Brain microvascular endothelial cell (primary cell): ENCODE measurements at regions not wholly inside any gene's neighbourhood (a gene's known extent, or its start where the extent isn't known, plus 50 kb on each side); places are given as distances from the start of the nearest gene placed in this dataset.

Source experiments
- DNase-seq: peaks from one replicate; pipeline ENCODE4 v3.0.0-alpha.2; 2020
- H3K27ac ChIP-seq: fragments of 250-450 bp; sonication (Bioruptor Pico); 2 replicates; pipeline ENCODE4 v1.5.1; 2020; ENCODE audit warnings: mild to moderate bottlenecking, moderate library complexity
- H3K27me3 ChIP-seq: fragments of 250-450 bp; sonication (Bioruptor Pico); replicated peaks from 2 replicates; pipeline ENCODE4 v1.5.1; 2020; ENCODE audit warnings: mild to moderate bottlenecking
- H3K36me3 ChIP-seq: fragments of 250-450 bp; sonication (Bioruptor Pico); replicated peaks from 2 replicates; pipeline ENCODE4 v1.5.1; 2020; ENCODE audit warnings: mild to moderate bottlenecking
- H3K4me3 ChIP-seq: 2 replicates; pipeline ENCODE4 v1.5.1; 2011; ENCODE audit warnings: low read depth, mild to moderate bottlenecking, control low read depth, low read length, moderate library complexity
- in situ Hi-C: cut with HindIII; loops from 2 replicates; pipeline ENCODE4 v1.10.0; 2017; ENCODE audit warnings: low sequenced_read_pairs, low pct_ligation_motif_present
- TF ChIP-seq, protein P1 (sequence below): IDR thresholded peaks from 2 replicates; pipeline ENCODE4 v1.5.1; 2011; ENCODE audit warnings: low read depth, mild to moderate bottlenecking, moderate library complexity, low read length, control low read depth, inconsistent platforms; ENCODE audit errors: missing control alignments

DNA sequence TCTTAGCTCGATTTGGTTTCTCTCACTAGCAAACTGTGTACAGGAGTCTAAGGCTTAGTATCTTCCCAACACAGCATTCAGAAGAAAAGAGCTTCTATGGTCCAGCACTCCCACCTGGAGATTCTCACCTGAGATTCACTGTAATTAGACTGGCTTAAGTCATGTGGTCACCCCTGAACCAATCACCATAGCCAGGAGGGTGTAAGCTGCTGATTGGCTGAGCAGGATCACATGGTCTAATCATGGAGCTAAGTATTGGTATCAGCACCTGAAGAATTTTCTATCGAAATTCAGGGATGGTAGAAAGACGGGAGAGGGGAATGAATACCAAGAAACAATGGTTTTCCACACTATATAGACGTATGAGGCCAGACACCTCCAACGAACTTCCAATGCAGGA is 359.8 kb upstream of the ERCC4 start:
- no peaks in the 10 kb centered on the region for H3K36me3 ChIP-seq
- no peak for DNase-seq
- TF ChIP-seq, protein P1, sequence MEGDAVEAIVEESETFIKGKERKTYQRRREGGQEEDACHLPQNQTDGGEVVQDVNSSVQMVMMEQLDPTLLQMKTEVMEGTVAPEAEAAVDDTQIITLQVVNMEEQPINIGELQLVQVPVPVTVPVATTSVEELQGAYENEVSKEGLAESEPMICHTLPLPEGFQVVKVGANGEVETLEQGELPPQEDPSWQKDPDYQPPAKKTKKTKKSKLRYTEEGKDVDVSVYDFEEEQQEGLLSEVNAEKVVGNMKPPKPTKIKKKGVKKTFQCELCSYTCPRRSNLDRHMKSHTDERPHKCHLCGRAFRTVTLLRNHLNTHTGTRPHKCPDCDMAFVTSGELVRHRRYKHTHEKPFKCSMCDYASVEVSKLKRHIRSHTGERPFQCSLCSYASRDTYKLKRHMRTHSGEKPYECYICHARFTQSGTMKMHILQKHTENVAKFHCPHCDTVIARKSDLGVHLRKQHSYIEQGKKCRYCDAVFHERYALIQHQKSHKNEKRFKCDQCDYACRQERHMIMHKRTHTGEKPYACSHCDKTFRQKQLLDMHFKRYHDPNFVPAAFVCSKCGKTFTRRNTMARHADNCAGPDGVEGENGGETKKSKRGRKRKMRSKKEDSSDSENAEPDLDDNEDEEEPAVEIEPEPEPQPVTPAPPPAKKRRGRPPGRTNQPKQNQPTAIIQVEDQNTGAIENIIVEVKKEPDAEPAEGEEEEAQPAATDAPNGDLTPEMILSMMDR = no peak
- no peak overlapping the region for H3K4me3 ChIP-seq
- in situ Hi-C loops = no loop called here
- H3K27ac ChIP-seq = no peak overlapping the region
- H3K27me3 ChIP-seq = no peaks in the 10 kb centered on the region

DNA sequence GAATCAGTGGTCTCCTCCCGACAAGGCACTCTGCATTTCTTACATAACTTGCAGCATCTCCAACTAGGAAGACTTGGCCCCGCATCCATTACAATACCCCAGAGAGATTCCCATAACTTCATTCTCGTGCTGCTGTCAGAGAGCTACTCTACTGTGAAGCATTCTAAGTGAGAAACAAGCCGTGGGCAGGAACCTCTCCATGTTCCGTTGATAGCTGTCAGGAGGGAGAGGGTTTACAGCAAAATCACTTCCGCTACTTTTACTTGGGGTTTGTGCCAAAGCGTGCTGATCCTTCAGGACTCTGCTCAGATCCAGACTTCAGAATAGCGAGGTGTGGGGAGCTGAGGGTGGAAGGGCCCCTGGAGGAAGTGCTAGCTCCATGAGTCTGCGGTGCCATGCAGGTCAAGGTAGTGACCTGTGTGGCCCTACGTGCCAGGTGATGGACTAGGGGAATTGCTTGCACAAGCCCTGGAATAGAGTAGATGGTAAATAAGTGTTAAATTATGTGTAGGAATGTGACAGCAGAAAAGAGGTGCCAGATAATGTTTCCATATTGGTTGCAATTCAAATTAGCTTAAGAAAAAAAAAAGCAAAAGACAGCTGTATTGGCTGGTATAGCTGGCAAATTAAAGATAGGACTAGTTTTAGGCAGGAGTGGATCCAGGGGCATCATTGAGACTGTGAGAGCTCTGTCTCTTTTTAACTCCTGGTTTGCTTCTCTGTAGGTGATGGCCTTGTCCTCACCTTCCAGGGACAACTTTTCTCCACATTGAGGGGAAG is 358.5 kb upstream of the ERCC4 start:
- no peaks in the 10 kb centered on the region for H3K27me3 ChIP-seq
- in situ Hi-C loops = no loop called here
- no peak for DNase-seq
- TF ChIP-seq, protein P1 = no peak
- H3K36me3 ChIP-seq = no peaks in the 10 kb centered on the region
- H3K27ac ChIP-seq = no peak overlapping the region
- H3K4me3 ChIP-seq = no peak overlapping the region

DNA sequence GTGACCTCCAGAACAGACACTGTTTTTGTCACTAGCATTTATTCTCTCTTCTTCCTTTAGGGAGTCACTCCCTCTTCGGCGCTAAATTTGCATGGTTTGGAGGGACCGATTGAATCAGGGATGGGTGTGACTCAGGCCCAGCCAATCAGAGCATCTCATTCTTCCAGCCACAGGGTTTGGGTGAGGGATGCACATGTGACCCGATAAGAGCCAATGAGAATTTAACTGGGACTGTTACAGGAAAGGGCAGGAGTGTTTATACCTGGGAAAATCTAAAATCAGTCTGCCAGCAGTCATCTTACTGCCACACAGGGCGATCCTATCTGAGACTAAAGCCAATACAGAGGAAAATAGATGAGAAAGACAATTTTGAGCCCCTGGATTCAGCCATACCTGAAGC is 351.2 kb upstream of the ERCC4 start:
- Histone ChIP-seq H3K36me3 (no peaks in the 10 kb centered on the region), H3K27ac (no peak overlapping the region), H3K4me3 (no peak overlapping the region), H3K27me3 (no peaks in the 10 kb centered on the region)
- TF ChIP-seq, protein P1 = no peak
- in situ Hi-C loops = no loop called here
- no peak for DNase-seq

DNA sequence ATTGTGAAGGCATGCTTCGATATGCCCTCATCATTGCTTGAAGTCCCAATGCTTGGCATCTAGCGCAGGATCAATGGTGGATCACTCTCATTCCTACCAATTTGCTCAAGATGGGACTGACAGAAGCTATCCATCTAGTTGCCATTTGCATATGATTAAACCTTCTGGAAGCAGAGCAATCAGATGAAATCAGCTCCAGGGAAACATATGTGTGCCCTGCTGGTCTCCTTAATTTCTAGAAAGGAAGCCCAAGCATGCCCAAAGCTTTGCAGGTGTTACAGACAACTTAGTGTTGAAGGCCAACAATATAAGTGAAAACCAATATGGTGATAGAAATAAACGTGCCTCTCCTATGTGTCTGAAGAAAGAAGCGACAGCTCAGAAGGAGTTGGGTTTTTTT is 350.0 kb upstream of the ERCC4 start:
- no peak overlapping the region for H3K27ac ChIP-seq
- DNase-seq = no peak
- H3K4me3 ChIP-seq = no peak overlapping the region
- TF ChIP-seq, protein P1 = no peak
- H3K27me3 ChIP-seq = no peaks in the 10 kb centered on the region
- no peaks in the 10 kb centered on the region for H3K36me3 ChIP-seq
- in situ Hi-C loops = no loop called here

DNA sequence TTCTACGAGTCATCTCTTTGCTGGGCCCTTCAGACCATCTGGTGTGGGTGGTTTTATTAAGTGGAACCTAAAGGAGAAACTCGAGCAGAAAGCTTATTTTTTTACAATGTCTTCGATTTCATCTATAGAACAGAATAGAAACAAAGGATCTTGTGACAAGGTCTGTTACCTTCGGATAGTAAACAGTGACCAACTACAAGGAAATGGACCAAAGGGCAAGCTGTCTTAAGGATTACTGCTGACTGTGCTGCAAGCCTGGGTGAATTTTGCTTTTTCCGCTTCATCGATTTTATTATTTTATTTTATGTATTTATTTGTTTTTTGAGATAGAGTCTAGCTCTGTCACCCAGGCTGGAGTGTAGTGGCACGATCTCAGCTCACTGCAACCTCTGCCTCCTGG is 348.9 kb upstream of the ERCC4 start:
- no peak overlapping the region for H3K27ac ChIP-seq
- no peaks in the 10 kb centered on the region for H3K27me3 ChIP-seq
- DNase-seq = no peak
- in situ Hi-C loops = no loop called here
- H3K4me3 ChIP-seq = no peak overlapping the region
- no peaks in the 10 kb centered on the region for H3K36me3 ChIP-seq
- TF ChIP-seq, protein P1 = no peak

DNA sequence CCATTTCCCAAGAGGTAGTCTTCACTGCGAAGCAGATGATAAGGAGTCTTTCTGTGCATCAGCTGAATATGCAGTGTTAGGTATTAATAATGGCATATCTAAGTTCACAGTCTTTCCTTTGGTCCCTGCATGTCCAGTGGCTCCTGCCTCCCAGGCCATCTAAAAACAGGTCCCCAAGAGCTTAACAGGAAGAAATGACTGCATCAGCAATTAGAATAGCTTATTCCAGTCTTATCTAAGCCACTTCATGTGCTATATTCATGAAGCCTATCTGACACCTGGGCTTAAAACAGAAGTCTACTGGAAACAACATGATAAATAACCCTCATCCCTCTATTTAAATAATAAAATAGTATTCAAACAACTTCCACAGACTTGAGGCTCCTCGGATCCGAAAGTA is 346.1 kb upstream of the ERCC4 start:
- Histone ChIP-seq H3K27ac (no peak overlapping the region), H3K4me3 (no peak overlapping the region), H3K36me3 (no peaks in the 10 kb centered on the region), H3K27me3 (no peaks in the 10 kb centered on the region)
- DNase-seq = no peak
- TF ChIP-seq, protein P1 = no peak
- in situ Hi-C loops = no loop called here
